Esophagus muscularis mucosa (tissue), 4 donors: ENCODE measurements at regions not wholly inside any gene's neighbourhood (a gene's known extent, or its start where the extent isn't known, plus 50 kb on each side); places are given as distances from the start of the nearest gene placed in this dataset.

Experiments used
- DNase-seq: peaks from one replicate; pipeline ENCODE4 v3.0.0-alpha.2; 2017; ENCODE audit errors: extremely low spot score
- H3K27ac ChIP-seq, 4 donors: fragments of 200-600 bp; sonication (generic); replicated peaks in 1 of 4; 1 replicate in 3 of 4; 2 replicates in 1 of 4; pipeline ENCODE4 v1.5.1; 2016 to 2019; ENCODE audit warnings: mild to moderate bottlenecking in 1 of 4
- H3K27me3 ChIP-seq, 4 donors: fragments of 200-600 bp; sonication (generic); one replicate each; pipeline versions ENCODE4 v1.5.1 to v1.6.0; 2016 to 2019
- H3K36me3 ChIP-seq, 4 donors: fragments of 200-600 bp; sonication (generic); one replicate each; pipeline ENCODE4 v1.5.1; 2016 to 2019
- H3K4me1 ChIP-seq, 4 donors: fragments of 200-600 bp; sonication (generic); one replicate each; pipeline ENCODE4 v1.5.1; 2016 to 2019
- H3K4me3 ChIP-seq, 4 donors: fragments of 200-600 bp; sonication (generic); 1 replicate in 2 of 4; 2 replicates in 2 of 4; pipeline ENCODE4 v1.5.1; 2016 to 2019; ENCODE audit warnings: mild to moderate bottlenecking in 4 of 4, moderate library complexity in 1 of 4
- H3K9me3 ChIP-seq, 4 donors: fragments of 200-600 bp; sonication (generic); 1 replicate in 3 of 4; 2 replicates in 1 of 4; pipeline ENCODE4 v1.5.1; 2016 to 2019
- CTCF ChIP-seq, 3 experiments: fragments of 200-600 bp in 2 of 3; fragments of 450-650 bp in 1 of 3; sonication (generic) in 2 of 3; IDR thresholded peaks; one replicate each; pipeline ENCODE4 v1.5.1; 2017 to 2019; ENCODE audit warnings: antibody characterized with exemption in 3 of 3, mild to moderate bottlenecking in 2 of 3, moderate library complexity in 1 of 3
- EP300 ChIP-seq: sonication (generic); formaldehyde crosslinking; IDR thresholded peaks from one replicate; pipeline ENCODE4 v1.6.1; 2017; ENCODE audit warnings: antibody characterized with exemption
- POLR2A ChIP-seq: fragments of 450-650 bp; IDR thresholded peaks from one replicate; pipeline ENCODE4 v1.6.1; 2017; ENCODE audit warnings: antibody characterized with exemption, moderate library complexity, mild to moderate bottlenecking, low read depth
- POLR2AphosphoS5 ChIP-seq, 2 donors: sonication (generic); formaldehyde crosslinking; IDR thresholded peaks; one replicate each; pipeline ENCODE4 v1.6.1; 2017; ENCODE audit warnings: antibody characterized with exemption in 2 of 2
- WGBS: methylation state at CpG from one replicate; pipeline ENCODE4 v1.1.5; 2018; 5-methylcytosine and 5-hydroxymethylcytosine counted together
- intact Hi-C: fragments of 100-400 bp; cut with DNase I; formaldehyde crosslinking; loops from one replicate; pipeline ENCODE4 v1.15.1; 2023

DNA sequence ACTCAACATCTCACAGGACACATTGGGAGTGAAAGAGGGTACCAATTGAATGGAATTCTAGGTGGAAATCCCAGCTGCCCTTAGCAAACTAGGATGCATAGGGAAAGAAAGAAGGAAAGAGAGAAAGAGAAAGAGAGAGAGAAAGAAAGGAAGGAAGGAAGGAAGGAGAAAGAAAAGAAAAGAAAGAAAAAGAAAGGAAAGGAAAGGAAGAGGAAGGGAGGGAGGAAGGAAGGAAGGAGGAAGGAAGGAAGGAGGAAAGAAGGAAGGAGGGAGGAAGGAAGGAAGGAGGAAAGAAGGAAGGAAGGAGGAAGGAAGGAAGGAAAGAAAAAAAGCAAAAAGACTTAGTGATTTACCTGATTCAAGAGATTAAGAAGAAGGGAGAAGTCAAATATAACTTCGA is 143.9 kb downstream of the SS18 start:
- no peak overlapping the region for H3K4me3 ChIP-seq
- H3K9me3 ChIP-seq = no peaks in the 10 kb centered on the region
- DNase-seq = no peak
- 82% methylated on average over 1 of the region's 1 CpG for WGBS
- TF ChIP-seq POLR2AphosphoS5 (IDR thresholded peaks at IDR 0.05) (no peak), EP300 (no peak), CTCF (IDR thresholded peaks at IDR 0.05) (no peak), POLR2A (no peak)
- no peaks in the 10 kb centered on the region for H3K4me1 ChIP-seq
- no peaks in the 10 kb centered on the region for H3K27me3 ChIP-seq
- intact Hi-C loops = no loop called here
- H3K36me3 ChIP-seq = no peaks in the 10 kb centered on the region
- H3K27ac ChIP-seq = no peak overlapping the region

GRCh38 chr18:25935356-25935755 is 155.1 kb downstream of the SS18 start:
- DNase-seq = no peak
- WGBS = 90% methylated on average over 1 of the region's 1 CpG
- no peaks in the 10 kb centered on the region for H3K36me3 ChIP-seq
- no peak for TF ChIP-seq POLR2AphosphoS5 (IDR thresholded peaks at IDR 0.05)
- H3K9me3 ChIP-seq = no peaks in the 10 kb centered on the region
- H3K4me1 ChIP-seq = no peaks in the 10 kb centered on the region
- H3K4me3 ChIP-seq = no peak overlapping the region
- H3K27me3 ChIP-seq = no peaks in the 10 kb centered on the region
- intact Hi-C loops = no loop called here
- no peak overlapping the region for H3K27ac ChIP-seq

- no peak overlapping the region for H3K27ac ChIP-seq
- intact Hi-C loops = no loop called here
- no peaks in the 10 kb centered on the region for H3K9me3 ChIP-seq
- WGBS = 88% methylated on average over 1 of the region's 1 CpG
- no peaks in the 10 kb centered on the region for H3K36me3 ChIP-seq
- TF ChIP-seq EP300 (no peak), CTCF (IDR thresholded peaks at IDR 0.05) (no peak), POLR2A (no peak), POLR2AphosphoS5 (IDR thresholded peaks at IDR 0.05) (no peak)
- no peaks in the 10 kb centered on the region for H3K4me1 ChIP-seq
- DNase-seq = no peak
- H3K4me3 ChIP-seq = no peak overlapping the region
- no peaks in the 10 kb centered on the region for H3K27me3 ChIP-seq
Observed at GRCh38 chr18:25931126-25931525, 159.3 kb downstream of the SS18 start.

- TF ChIP-seq EP300 (no peak), POLR2A (no peak), CTCF (IDR thresholded peaks at IDR 0.05) (no peak), POLR2AphosphoS5 (IDR thresholded peaks at IDR 0.05) (no peak)
- WGBS = 63% methylated on average over 2 of the region's 2 CpGs
- DNase-seq = no peak
- Histone ChIP-seq H3K4me1 (no peaks in the 10 kb centered on the region), H3K36me3 (no peaks in the 10 kb centered on the region), H3K27me3 (no peaks in the 10 kb centered on the region), H3K4me3 (no peak overlapping the region), H3K27ac (no peak overlapping the region), H3K9me3 (no peaks in the 10 kb centered on the region)
- intact Hi-C loops = no loop called here
Observed at GRCh38 chr18:25929787-25930186, 160.6 kb downstream of the SS18 start.

- Histone ChIP-seq H3K27me3 (no peaks in the 10 kb centered on the region), H3K9me3 (no peaks in the 10 kb centered on the region), H3K4me1 (no peaks in the 10 kb centered on the region), H3K36me3 (no peaks in the 10 kb centered on the region), H3K4me3 (no peak overlapping the region), H3K27ac (no peak overlapping the region)
- 62% methylated on average over 2 of the region's 2 CpGs for WGBS
- intact Hi-C loops = no loop called here
- TF ChIP-seq EP300 = no peak
- no peak for TF ChIP-seq POLR2AphosphoS5 (IDR thresholded peaks at IDR 0.05)
- no peak for TF ChIP-seq CTCF (IDR thresholded peaks at IDR 0.05)
- no peak for TF ChIP-seq POLR2A
- DNase-seq = no peak
Observed at GRCh38 chr18:25927830-25928229, 162.6 kb downstream of the SS18 start.
